ENCODE measurements at regions not wholly inside any gene's neighbourhood (a gene's known extent, or its start where the extent isn't known, plus 50 kb on each side); places are given as distances from the start of the nearest gene placed in this dataset.

- intact Hi-C loops (cut with DNase I), result no loop called here
These were observed 325.2 kb downstream of the MFSD1 start for GRCh38 chr3:159127021-159127392.

GRCh38 chr3:159128628-159129027 lies 326.8 kb downstream of the MFSD1 start:
- intact Hi-C loops (cut with DNase I), result no loop called here
- H3K9me3 ChIP-seq, result no peaks in the 10 kb centered on the region
- H3K27me3 ChIP-seq, result no peaks in the 10 kb centered on the region
- H3K4me1 ChIP-seq, result no peaks in the 10 kb centered on the region
- no peak overlapping the region for H3K27ac ChIP-seq
- no peak for TF ChIP-seq CTCF (IDR thresholded peaks at IDR 0.05)
- no peaks in the 10 kb centered on the region for H3K36me3 ChIP-seq
- H3K4me3 ChIP-seq, result no peak overlapping the region
- no peak for DNase-seq (ENCODE audit: low spot score in 2 of 2)

More at GRCh38 chr3:159127021-159127392, 325.2 kb downstream of the MFSD1 start:
- DNase-seq (ENCODE audit: low spot score in 2 of 2), result no peak
- Histone ChIP-seq H3K4me3 (no peak overlapping the region), H3K27ac (no peak overlapping the region), H3K36me3 (no peaks in the 10 kb centered on the region), H3K9me3 (no peaks in the 10 kb centered on the region), H3K4me1 (no peaks in the 10 kb centered on the region), H3K27me3 (no peaks in the 10 kb centered on the region)
- no peak for TF ChIP-seq CTCF (IDR thresholded peaks at IDR 0.05)

GRCh38 chr3:159130108-159130507 lies 328.3 kb downstream of the MFSD1 start:
- no peak for TF ChIP-seq CTCF (IDR thresholded peaks at IDR 0.05)
- intact Hi-C loops (cut with DNase I), result no loop called here
- H3K36me3 ChIP-seq, result no peaks in the 10 kb centered on the region
- H3K27ac ChIP-seq, result no peak overlapping the region
- no peak overlapping the region for H3K4me3 ChIP-seq
- H3K27me3 ChIP-seq, result no peaks in the 10 kb centered on the region
- DNase-seq (ENCODE audit: low spot score in 2 of 2), result no peak
- H3K4me1 ChIP-seq, result no peaks in the 10 kb centered on the region
- no peaks in the 10 kb centered on the region for H3K9me3 ChIP-seq

- H3K36me3 ChIP-seq, result no peaks in the 10 kb centered on the region
- no peak for TF ChIP-seq CTCF (IDR thresholded peaks at IDR 0.05)
- no peak for DNase-seq (ENCODE audit: low spot score in 2 of 2)
- H3K27ac ChIP-seq, result no peak overlapping the region
- H3K9me3 ChIP-seq, result no peaks in the 10 kb centered on the region
- no peak overlapping the region for H3K4me3 ChIP-seq
- intact Hi-C loops (cut with DNase I), result no loop called here
- H3K27me3 ChIP-seq, result no peaks in the 10 kb centered on the region
- H3K4me1 ChIP-seq, result no peaks in the 10 kb centered on the region
These were observed 329.5 kb downstream of the MFSD1 start for GRCh38 chr3:159131376-159131775.

GRCh38 chr3:159137949-159138348 lies 336.1 kb downstream of the MFSD1 start:
- no peaks in the 10 kb centered on the region for H3K4me1 ChIP-seq
- no peak overlapping the region for H3K27ac ChIP-seq
- DNase-seq (ENCODE audit: low spot score in 2 of 2), result no peak
- H3K36me3 ChIP-seq, result no peaks in the 10 kb centered on the region
- intact Hi-C loops (cut with DNase I), result no loop called here
- no peak overlapping the region for H3K4me3 ChIP-seq
- H3K27me3 ChIP-seq, result no peaks in the 10 kb centered on the region
- no peak for TF ChIP-seq CTCF (IDR thresholded peaks at IDR 0.05)
- no peaks in the 10 kb centered on the region for H3K9me3 ChIP-seq

GRCh38 chr3:159139326-159139725 lies 337.5 kb downstream of the MFSD1 start:
- no peaks in the 10 kb centered on the region for H3K36me3 ChIP-seq
- H3K27ac ChIP-seq, result no peak overlapping the region
- no peaks in the 10 kb centered on the region for H3K27me3 ChIP-seq
- no peak for DNase-seq (ENCODE audit: low spot score in 2 of 2)
- intact Hi-C loops (cut with DNase I), result no loop called here
- H3K4me3 ChIP-seq, result no peak overlapping the region
- H3K4me1 ChIP-seq, result no peaks in the 10 kb centered on the region
- no peak for TF ChIP-seq CTCF (IDR thresholded peaks at IDR 0.05)
- no peaks in the 10 kb centered on the region for H3K9me3 ChIP-seq
